Trophoblast cell (in vitro differentiated cells and primary cell): ENCODE measurements at regions not wholly inside any gene's neighbourhood (a gene's known extent, or its start where the extent isn't known, plus 50 kb on each side); places are given as distances from the start of the nearest gene placed in this dataset.
"Not testable (repeated sequence)": the region's sequence is repeated elsewhere in the genome, so short reads cannot be mapped to it uniquely, and the experiment has no call there.

Experiments used
- DNase-seq, 2 donors: peaks; one replicate each; pipeline ENCODE4 v3.0.0-alpha.2; 2016
- H2AFZ ChIP-seq: 2 replicates; pipeline ENCODE4 v1.6.1; 2013; ENCODE audit warnings: low read length, moderate library complexity, mild to moderate bottlenecking; ENCODE audit not compliant: insufficient read depth, poor library complexity
- H2AK5ac ChIP-seq: 2 replicates; pipeline ENCODE4 v1.6.1; 2013; ENCODE audit warnings: mild to moderate bottlenecking, low read length
- H2BK120ac ChIP-seq: 2 replicates; pipeline ENCODE4 v1.6.1; 2013; ENCODE audit warnings: low read length, mild to moderate bottlenecking, moderate library complexity; ENCODE audit not compliant: insufficient read depth, poor library complexity
- H2BK12ac ChIP-seq: 2 replicates; pipeline ENCODE4 v1.6.1; 2013; ENCODE audit warnings: mild to moderate bottlenecking, low read length, moderate library complexity
- H2BK5ac ChIP-seq: 2 replicates; pipeline ENCODE4 v1.6.1; 2013; ENCODE audit warnings: low read length, low read depth, moderate library complexity, mild to moderate bottlenecking; ENCODE audit not compliant: poor library complexity
- H3K14ac ChIP-seq: 2 replicates; pipeline ENCODE4 v1.6.1; 2013; ENCODE audit warnings: mild to moderate bottlenecking, low read length
- H3K18ac ChIP-seq: 2 replicates; pipeline ENCODE4 v1.6.1; 2013; ENCODE audit warnings: mild to moderate bottlenecking, low read length
- H3K23ac ChIP-seq: 2 replicates; pipeline ENCODE4 v1.6.1; 2013; ENCODE audit warnings: low read length
- H3K27ac ChIP-seq: 2 replicates; pipeline ENCODE4 v1.5.1; 2013; ENCODE audit warnings: low read depth, mild to moderate bottlenecking, inconsistent platforms, low read length, moderate library complexity
- H3K27me3 ChIP-seq: 2 replicates; pipeline ENCODE4 v1.6.1; 2013; ENCODE audit warnings: inconsistent platforms, mild to moderate bottlenecking, low read length, moderate library complexity; ENCODE audit not compliant: insufficient read depth
- H3K36me3 ChIP-seq, 2 experiments: 1 replicate in 1 of 2; 2 replicates in 1 of 2; pipeline ENCODE4 v1.6.1; 2013; ENCODE audit warnings: low read length in 2 of 2, mild to moderate bottlenecking in 2 of 2, moderate library complexity in 1 of 2; ENCODE audit not compliant: insufficient read depth in 2 of 2, control insufficient read depth in 1 of 2
- H3K4ac ChIP-seq: 2 replicates; pipeline ENCODE4 v1.6.1; 2013; ENCODE audit warnings: low read depth, mild to moderate bottlenecking, low read length, moderate library complexity
- H3K4me1 ChIP-seq, 2 experiments: 1 replicate in 1 of 2; 2 replicates in 1 of 2; pipeline ENCODE4 v1.6.1; 2013; ENCODE audit warnings: low read length in 2 of 2, mild to moderate bottlenecking in 2 of 2, moderate library complexity in 1 of 2; ENCODE audit not compliant: insufficient read depth in 2 of 2, control insufficient read depth in 1 of 2
- H3K4me2 ChIP-seq: 2 replicates; pipeline ENCODE4 v1.6.1; 2013; ENCODE audit warnings: inconsistent platforms, mild to moderate bottlenecking, low read length, moderate library complexity
- H3K4me3 ChIP-seq: 2 replicates; pipeline ENCODE4 v1.5.1; 2013; ENCODE audit warnings: mild to moderate bottlenecking, low read depth, low read length, inconsistent platforms
- H3K79me1 ChIP-seq: one replicate; pipeline ENCODE4 v1.6.1; 2013; ENCODE audit warnings: low read length
- H3K79me2 ChIP-seq: 2 replicates; pipeline ENCODE4 v1.6.1; 2013; ENCODE audit warnings: low read length, mild to moderate bottlenecking; ENCODE audit not compliant: control insufficient read depth, insufficient read depth, poor library complexity
- H3K9ac ChIP-seq: 2 replicates; pipeline ENCODE4 v1.6.1; 2013; ENCODE audit warnings: mild to moderate bottlenecking, low read length
- H3K9me3 ChIP-seq: 2 replicates; pipeline ENCODE4 v1.6.1; 2013; ENCODE audit warnings: low read depth, mild to moderate bottlenecking, control low read depth, inconsistent platforms, low read length; ENCODE audit not compliant: insufficient read depth
- H4K12ac ChIP-seq: 2 replicates; pipeline ENCODE4 v1.6.1; 2013; ENCODE audit warnings: low read depth, mild to moderate bottlenecking, low read length, moderate library complexity
- H4K8ac ChIP-seq: 2 replicates; pipeline ENCODE4 v1.6.1; 2013; ENCODE audit warnings: low read depth, mild to moderate bottlenecking, low read length, moderate library complexity
- H4K91ac ChIP-seq: one replicate; pipeline ENCODE4 v1.6.1; 2013; ENCODE audit warnings: low read depth, mild to moderate bottlenecking, low read length, moderate library complexity
- WGBS: extraction: QIAGEN DNeasy Blood & Tissue Kit; methylation state at CpG from one replicate; pipeline ENCODE4 v1.1.7; 2013; ENCODE audit warnings: missing lambda C conversion rate; ENCODE audit not compliant: insufficient read length, insufficient coverage; ENCODE audit errors: extremely low coverage; 5-methylcytosine and 5-hydroxymethylcytosine counted together

GRCh38 chr6:58047865-58048264, 730.4 kb downstream of the PRIM2 start:
- H3K36me3 ChIP-seq, H3K27ac ChIP-seq: not testable (repeated sequence)

DNA sequence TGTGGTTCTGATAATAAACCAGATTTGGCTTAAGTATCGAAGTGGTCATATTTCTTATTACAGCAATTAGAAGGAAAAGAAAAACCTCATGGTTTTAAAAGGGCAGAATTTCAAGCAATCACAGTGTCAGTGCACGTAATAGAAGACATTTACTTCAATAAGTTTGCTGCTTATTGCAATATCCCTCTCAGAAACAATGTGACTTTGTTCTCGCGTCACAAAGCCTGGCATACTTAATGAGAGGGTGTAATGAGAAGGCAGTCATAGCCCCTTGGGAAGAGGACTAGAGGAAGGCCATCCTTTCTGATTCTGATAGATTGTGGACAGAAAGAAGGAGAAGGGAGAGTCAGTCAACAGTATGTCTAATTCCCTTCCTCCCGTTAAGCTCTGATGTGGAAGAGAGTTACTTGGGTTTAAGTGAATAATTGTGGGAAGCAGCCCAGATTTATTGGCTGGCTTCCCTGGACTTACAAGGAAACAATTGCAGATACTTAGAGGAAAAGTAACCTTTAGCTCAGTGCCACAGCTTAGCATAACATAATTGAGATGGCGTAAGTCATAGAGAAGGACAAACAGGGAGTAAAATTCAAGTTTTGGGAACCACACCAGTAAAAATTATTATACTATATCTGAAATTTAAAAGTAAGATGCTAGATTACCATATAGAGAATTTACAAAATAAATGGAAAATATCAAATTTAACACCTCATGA, 738.2 kb downstream of the PRIM2 start:
- not testable (repeated sequence) for H2AFZ ChIP-seq, H3K4ac ChIP-seq, H4K12ac ChIP-seq, H4K91ac ChIP-seq, H3K9ac ChIP-seq, H3K4me2 ChIP-seq, H4K8ac ChIP-seq, H3K9me3 ChIP-seq, H2BK12ac ChIP-seq, H3K79me1 ChIP-seq, H2AK5ac ChIP-seq, H3K14ac ChIP-seq, H3K36me3 ChIP-seq, DNase-seq, H3K18ac ChIP-seq, H3K79me2 ChIP-seq, H3K4me3 ChIP-seq, H3K4me1 ChIP-seq, H3K27ac ChIP-seq, H3K23ac ChIP-seq, H3K27me3 ChIP-seq, H2BK120ac ChIP-seq, H2BK5ac ChIP-seq
- no CpG with 5 or more reads among the region's 6 CpGs for WGBS

More at GRCh38 chr6:58047865-58048264, 730.4 kb downstream of the PRIM2 start:
- H2AFZ ChIP-seq, H2BK5ac ChIP-seq, H3K27me3 ChIP-seq, H4K12ac ChIP-seq, H4K91ac ChIP-seq, H3K4me3 ChIP-seq, H2BK12ac ChIP-seq, H4K8ac ChIP-seq, H3K4me1 ChIP-seq, H3K79me2 ChIP-seq, H3K23ac ChIP-seq, H2AK5ac ChIP-seq, H3K4ac ChIP-seq, H3K9ac ChIP-seq, H3K14ac ChIP-seq, H3K79me1 ChIP-seq, H3K18ac ChIP-seq, DNase-seq, H3K9me3 ChIP-seq, H3K4me2 ChIP-seq, H2BK120ac ChIP-seq: not testable (repeated sequence)
- no CpG with 5 or more reads among the region's 2 CpGs for WGBS

- H3K23ac ChIP-seq, H3K27me3 ChIP-seq, H4K91ac ChIP-seq, H2AFZ ChIP-seq, H3K79me1 ChIP-seq, H3K27ac ChIP-seq, H3K4ac ChIP-seq, H2AK5ac ChIP-seq, H3K14ac ChIP-seq, H4K12ac ChIP-seq, DNase-seq, H3K4me2 ChIP-seq, H2BK12ac ChIP-seq, H3K9ac ChIP-seq, H2BK5ac ChIP-seq, H3K4me1 ChIP-seq, H3K4me3 ChIP-seq, H3K36me3 ChIP-seq, H3K79me2 ChIP-seq, H3K9me3 ChIP-seq, H3K18ac ChIP-seq, H2BK120ac ChIP-seq, H4K8ac ChIP-seq: not testable (repeated sequence)
- WGBS = no CpG with 5 or more reads among the region's 1 CpG
Observed at GRCh38 chr6:58059701-58060100, 742.3 kb downstream of the PRIM2 start.

DNA sequence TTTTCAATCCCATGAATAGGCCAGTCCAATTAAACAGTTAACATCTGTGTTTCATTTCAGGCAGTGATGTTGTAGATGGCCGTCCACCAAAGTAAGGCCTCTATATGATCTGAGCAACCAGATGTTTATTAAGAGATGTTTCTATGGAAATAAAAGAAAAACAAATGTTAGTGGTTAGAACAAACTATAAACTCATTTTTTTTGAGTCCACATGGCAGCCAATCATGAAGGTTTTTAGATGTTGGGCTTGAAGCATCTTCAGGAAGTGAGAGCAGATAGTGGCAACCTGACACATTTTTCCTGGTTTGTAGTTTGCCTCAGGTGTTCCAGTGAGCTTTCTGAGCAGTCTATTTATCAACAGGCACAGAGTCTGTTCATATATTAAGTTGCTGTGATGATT, 746.1 kb downstream of the PRIM2 start:
- H4K12ac ChIP-seq, H2BK12ac ChIP-seq, H3K79me2 ChIP-seq, H3K14ac ChIP-seq, H3K18ac ChIP-seq, H3K79me1 ChIP-seq, H3K4me1 ChIP-seq, H3K36me3 ChIP-seq, H3K4me3 ChIP-seq, H2BK120ac ChIP-seq, H2AFZ ChIP-seq, H4K91ac ChIP-seq, H3K9ac ChIP-seq, H3K23ac ChIP-seq, H3K9me3 ChIP-seq, DNase-seq, H3K4ac ChIP-seq, H2BK5ac ChIP-seq, H3K27me3 ChIP-seq, H3K27ac ChIP-seq, H4K8ac ChIP-seq, H3K4me2 ChIP-seq, H2AK5ac ChIP-seq: not testable (repeated sequence)
- no CpG with 5 or more reads among the region's 1 CpG for WGBS
